Mammary epithelial cell (primary cell): ENCODE measurements at regions not wholly inside any gene's neighbourhood (a gene's known extent, or its start where the extent isn't known, plus 50 kb on each side); places are given as distances from the start of the nearest gene placed in this dataset.

ENCODE experiments used
- CTCF ChIP-seq, 2 donors: IDR thresholded peaks in 1 of 2; conservative IDR thresholded peaks in 1 of 2; 2 replicates each; pipeline ENCODE4 v1.5.1; 2011 to 2012; ENCODE audit warnings: inconsistent platforms in 2 of 2, low read length in 2 of 2, mild to moderate bottlenecking in 2 of 2, control low read depth in 1 of 2, low read depth in 1 of 2; ENCODE audit not compliant: insufficient read depth in 1 of 2; ENCODE audit errors: extremely low read depth in 1 of 2
- EZH2 ChIP-seq: IDR thresholded peaks from 2 replicates; pipeline ENCODE4 v1.6.1; 2012; ENCODE audit warnings: low read length, inconsistent platforms, borderline replicate concordance

- TF ChIP-seq CTCF (conservative IDR thresholded peaks at IDR 0.05 in 1 of 2, IDR thresholded peaks at IDR 0.05 in 1 of 2; ENCODE audit: extremely low read depth in 1 of 2, insufficient read depth in 1 of 2, low read depth in 1 of 2, low read length in 2 of 2) (no peak), EZH2 (no peak)
Measured at GRCh38 chr16:85240982-85241924, 129.0 kb upstream of the CIBAR2 start.
